ENCODE measurements at regions not wholly inside any gene's neighbourhood (a gene's known extent, or its start where the extent isn't known, plus 50 kb on each side); places are given as distances from the start of the nearest gene placed in this dataset.

DNA sequence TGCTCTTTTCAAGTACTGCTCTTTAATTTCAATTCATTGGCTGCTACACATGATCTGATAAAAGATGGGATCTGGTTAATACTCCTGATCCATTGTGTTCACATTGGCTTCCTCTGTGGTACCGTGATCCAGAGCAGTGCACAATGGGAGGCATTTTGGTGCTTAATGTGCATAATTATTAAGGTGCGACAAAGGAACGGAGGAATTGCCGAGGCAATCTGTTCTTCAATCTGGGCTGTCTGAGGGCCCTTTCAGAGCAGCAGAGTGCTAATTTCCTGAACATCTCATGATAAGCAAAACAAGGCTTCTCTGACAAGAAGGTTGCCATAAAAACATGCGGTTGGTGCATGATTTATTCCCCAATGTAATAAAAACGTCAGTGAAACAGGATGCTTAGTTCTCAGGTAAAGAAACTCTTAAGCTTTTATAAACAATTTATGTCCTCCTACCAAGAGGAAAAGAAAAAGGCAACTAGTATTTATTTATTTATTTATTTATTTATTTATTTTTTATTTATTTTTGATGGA is 64.0 kb upstream of the EPHA3 start:
- TF ChIP-seq SP1 (IDR thresholded peaks at IDR 0.05) (no peak), LEF1 (IDR thresholded peaks at IDR 0.05; ENCODE audit: borderline replicate concordance) (no peak), FOXA1 (IDR thresholded peaks at IDR 0.05) (no peak), FOXM1 (IDR thresholded peaks at IDR 0.05; ENCODE audit: borderline replicate concordance) (no peak), FOXK2 (IDR thresholded peaks at IDR 0.05) (no peak), ELF4 (IDR thresholded peaks at IDR 0.05) (no peak), NFRKB (IDR thresholded peaks at IDR 0.05) (no peak), TARDBP (IDR thresholded peaks at IDR 0.05) (no peak), BHLHE40 (IDR thresholded peaks at IDR 0.05; ENCODE audit: borderline replicate concordance) (no peak), ARNT (IDR thresholded peaks at IDR 0.05) (no peak), HDGF (IDR thresholded peaks at IDR 0.05; ENCODE audit: borderline replicate concordance) (no peak), ZNF384 (IDR thresholded peaks at IDR 0.05) (no peak), SUZ12 (IDR thresholded peaks at IDR 0.05) (no peak)
- TF ChIP-seq, protein P1, sequence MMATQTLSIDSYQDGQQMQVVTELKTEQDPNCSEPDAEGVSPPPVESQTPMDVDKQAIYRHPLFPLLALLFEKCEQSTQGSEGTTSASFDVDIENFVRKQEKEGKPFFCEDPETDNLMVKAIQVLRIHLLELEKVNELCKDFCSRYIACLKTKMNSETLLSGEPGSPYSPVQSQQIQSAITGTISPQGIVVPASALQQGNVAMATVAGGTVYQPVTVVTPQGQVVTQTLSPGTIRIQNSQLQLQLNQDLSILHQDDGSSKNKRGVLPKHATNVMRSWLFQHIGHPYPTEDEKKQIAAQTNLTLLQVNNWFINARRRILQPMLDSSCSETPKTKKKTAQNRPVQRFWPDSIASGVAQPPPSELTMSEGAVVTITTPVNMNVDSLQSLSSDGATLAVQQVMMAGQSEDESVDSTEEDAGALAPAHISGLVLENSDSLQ (IDR thresholded peaks at IDR 0.05), result peak; percentile 86

Data from HEK293T (cell line).